OCI-LY1 (cell line): ENCODE measurements at regions not wholly inside any gene's neighbourhood (a gene's known extent, or its start where the extent isn't known, plus 50 kb on each side); places are given as distances from the start of the nearest gene placed in this dataset.

Source experiments
- EZH2 ChIP-seq: fragments of 200-600 bp; sonication (generic), shearing (Covaris generic); IDR thresholded peaks from 2 replicates; pipeline ENCODE4 v1.8.0; 2017; ENCODE audit warnings: borderline replicate concordance, mixed run types, mild to moderate bottlenecking, antibody characterized with exemption, low read length, moderate library complexity, mixed read lengths
- TF ChIP-seq, protein P1 (sequence below): fragments of 200-600 bp; sonication (generic), shearing (Covaris generic); IDR thresholded peaks from 2 replicates; pipeline ENCODE4 v1.5.1; 2017; ENCODE audit warnings: mild to moderate bottlenecking, antibody characterized with exemption, low read length, moderate library complexity, mixed read lengths

GRCh38 chr16:86925067-86925791, 346.9 kb downstream of the FOXL1 start:
- TF ChIP-seq, protein P1, sequence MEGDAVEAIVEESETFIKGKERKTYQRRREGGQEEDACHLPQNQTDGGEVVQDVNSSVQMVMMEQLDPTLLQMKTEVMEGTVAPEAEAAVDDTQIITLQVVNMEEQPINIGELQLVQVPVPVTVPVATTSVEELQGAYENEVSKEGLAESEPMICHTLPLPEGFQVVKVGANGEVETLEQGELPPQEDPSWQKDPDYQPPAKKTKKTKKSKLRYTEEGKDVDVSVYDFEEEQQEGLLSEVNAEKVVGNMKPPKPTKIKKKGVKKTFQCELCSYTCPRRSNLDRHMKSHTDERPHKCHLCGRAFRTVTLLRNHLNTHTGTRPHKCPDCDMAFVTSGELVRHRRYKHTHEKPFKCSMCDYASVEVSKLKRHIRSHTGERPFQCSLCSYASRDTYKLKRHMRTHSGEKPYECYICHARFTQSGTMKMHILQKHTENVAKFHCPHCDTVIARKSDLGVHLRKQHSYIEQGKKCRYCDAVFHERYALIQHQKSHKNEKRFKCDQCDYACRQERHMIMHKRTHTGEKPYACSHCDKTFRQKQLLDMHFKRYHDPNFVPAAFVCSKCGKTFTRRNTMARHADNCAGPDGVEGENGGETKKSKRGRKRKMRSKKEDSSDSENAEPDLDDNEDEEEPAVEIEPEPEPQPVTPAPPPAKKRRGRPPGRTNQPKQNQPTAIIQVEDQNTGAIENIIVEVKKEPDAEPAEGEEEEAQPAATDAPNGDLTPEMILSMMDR: no peak
- TF ChIP-seq EZH2: no peak
